ENCODE measurements at regions not wholly inside any gene's neighbourhood (a gene's known extent, or its start where the extent isn't known, plus 50 kb on each side); places are given as distances from the start of the nearest gene placed in this dataset.

DNA sequence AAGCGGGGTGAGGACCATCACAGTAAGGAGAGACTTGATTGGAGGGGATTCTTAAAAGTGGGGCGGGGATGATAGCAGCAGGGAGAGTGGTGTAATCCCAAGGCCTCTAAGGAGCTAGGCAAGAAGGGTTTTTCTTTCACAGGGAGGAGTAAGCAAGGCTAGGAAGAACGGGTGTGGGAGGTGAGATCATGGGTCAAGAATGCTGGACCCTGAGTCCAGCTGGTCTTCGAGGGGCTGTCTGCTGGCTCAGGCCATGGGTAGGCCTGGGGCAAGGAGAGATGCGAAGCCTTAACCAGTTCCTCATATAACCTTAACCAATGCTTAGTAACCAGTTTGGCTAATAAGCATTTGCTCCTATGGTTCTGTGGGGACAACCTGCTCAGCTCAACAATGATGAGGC, 599.1 kb downstream of the NPHP4 start:
- H3K27me3 ChIP-seq = peaks cover 0 to 42% (median 0%) of the 10 kb centered on the region in 3 donors
- TF ChIP-seq POLR2A (IDR thresholded peaks at IDR 0.05) = no peak
- TF ChIP-seq POLR2AphosphoS5 (IDR thresholded peaks at IDR 0.05) = no peak
- TF ChIP-seq, protein P1, sequence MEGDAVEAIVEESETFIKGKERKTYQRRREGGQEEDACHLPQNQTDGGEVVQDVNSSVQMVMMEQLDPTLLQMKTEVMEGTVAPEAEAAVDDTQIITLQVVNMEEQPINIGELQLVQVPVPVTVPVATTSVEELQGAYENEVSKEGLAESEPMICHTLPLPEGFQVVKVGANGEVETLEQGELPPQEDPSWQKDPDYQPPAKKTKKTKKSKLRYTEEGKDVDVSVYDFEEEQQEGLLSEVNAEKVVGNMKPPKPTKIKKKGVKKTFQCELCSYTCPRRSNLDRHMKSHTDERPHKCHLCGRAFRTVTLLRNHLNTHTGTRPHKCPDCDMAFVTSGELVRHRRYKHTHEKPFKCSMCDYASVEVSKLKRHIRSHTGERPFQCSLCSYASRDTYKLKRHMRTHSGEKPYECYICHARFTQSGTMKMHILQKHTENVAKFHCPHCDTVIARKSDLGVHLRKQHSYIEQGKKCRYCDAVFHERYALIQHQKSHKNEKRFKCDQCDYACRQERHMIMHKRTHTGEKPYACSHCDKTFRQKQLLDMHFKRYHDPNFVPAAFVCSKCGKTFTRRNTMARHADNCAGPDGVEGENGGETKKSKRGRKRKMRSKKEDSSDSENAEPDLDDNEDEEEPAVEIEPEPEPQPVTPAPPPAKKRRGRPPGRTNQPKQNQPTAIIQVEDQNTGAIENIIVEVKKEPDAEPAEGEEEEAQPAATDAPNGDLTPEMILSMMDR (IDR thresholded peaks at IDR 0.05) = no peak
- no peak for TF ChIP-seq EP300 (IDR thresholded peaks at IDR 0.05)
- DNase-seq = no peak
- peaks cover 0 to 8% (median 3%) of the 10 kb centered on the region in 4 donors for H3K9me3 ChIP-seq
- no peaks in the 10 kb centered on the region for H3K36me3 ChIP-seq
- H3K4me1 ChIP-seq = no peaks in the 10 kb centered on the region
- WGBS, 5 donors = 63 to 70% (median 66%) methylated on average over 5 of the region's 5 CpGs
- no peak overlapping the region for H3K27ac ChIP-seq
- no peak overlapping the region for H3K4me3 ChIP-seq
- intact Hi-C loops (cut with DNase I; ENCODE audit: low total_unique reads) = no loop called here

DNA sequence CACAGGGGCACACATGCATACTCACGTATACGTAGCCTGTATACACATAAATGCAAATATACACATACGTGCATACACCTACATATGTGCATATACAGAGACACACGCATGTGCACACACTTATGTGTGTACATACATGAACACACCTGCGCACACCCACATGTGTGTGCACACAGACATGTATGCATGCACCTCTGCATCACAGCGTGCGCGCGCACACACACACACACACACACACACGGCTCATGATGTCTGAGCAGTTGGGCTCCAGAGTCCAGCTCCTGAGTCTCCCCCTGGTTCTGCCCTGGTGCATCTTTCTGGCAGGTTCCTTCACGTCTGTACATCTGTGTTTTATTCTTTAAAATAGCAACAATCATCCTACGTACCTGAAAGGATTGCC, 600.5 kb downstream of the NPHP4 start:
- DNase-seq = no peak
- WGBS, 5 donors = 89 to 97% (median 93%) methylated on average over 12 of the region's 12 CpGs
- TF ChIP-seq EP300 (IDR thresholded peaks at IDR 0.05) = no peak
- TF ChIP-seq, protein P1 (IDR thresholded peaks at IDR 0.05) = no peak
- no peak for TF ChIP-seq POLR2A (IDR thresholded peaks at IDR 0.05)
- no peak for TF ChIP-seq POLR2AphosphoS5 (IDR thresholded peaks at IDR 0.05)
- intact Hi-C loops (cut with DNase I; ENCODE audit: low total_unique reads) = no loop called here
- Histone ChIP-seq H3K27ac (no peak overlapping the region), H3K4me1 (no peaks in the 10 kb centered on the region), H3K4me3 (no peak overlapping the region), H3K27me3 (peaks cover 0 to 51% (median 0%) of the 10 kb centered on the region in 3 donors), H3K9me3 (peaks cover 0 to 8% (median 3%) of the 10 kb centered on the region in 4 donors), H3K36me3 (no peaks in the 10 kb centered on the region)

DNA sequence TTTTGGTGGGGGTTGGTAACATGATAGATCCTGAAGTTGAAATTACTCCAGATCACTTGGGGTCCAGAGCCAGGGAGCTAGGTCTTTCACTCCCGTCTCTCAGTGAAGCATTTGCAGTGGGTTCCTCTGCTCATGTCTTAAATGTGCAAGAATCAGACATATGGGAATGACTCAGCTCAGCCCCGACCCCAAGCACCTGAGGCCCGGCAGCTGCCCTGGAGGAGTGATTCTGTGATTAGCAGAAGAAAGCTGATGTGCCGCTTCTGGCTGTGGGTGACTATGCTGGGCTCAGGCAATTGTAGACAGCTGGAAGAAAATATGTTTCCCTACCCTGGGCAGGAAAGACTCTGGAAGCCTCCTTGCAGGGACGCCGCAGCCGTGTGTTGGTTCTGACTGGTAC, 601.7 kb downstream of the NPHP4 start:
- peaks cover 0 to 51% (median 0%) of the 10 kb centered on the region in 3 donors for H3K27me3 ChIP-seq
- 61 to 77% (median 70%) methylated on average over 7 of the region's 7 CpGs for whole genome bisulfite sequencing, 5 donors
- TF ChIP-seq, protein P1 (IDR thresholded peaks at IDR 0.05) = no peak
- no peak for TF ChIP-seq POLR2A (IDR thresholded peaks at IDR 0.05)
- TF ChIP-seq EP300 (IDR thresholded peaks at IDR 0.05) = no peak
- no peak for TF ChIP-seq POLR2AphosphoS5 (IDR thresholded peaks at IDR 0.05)

DNA sequence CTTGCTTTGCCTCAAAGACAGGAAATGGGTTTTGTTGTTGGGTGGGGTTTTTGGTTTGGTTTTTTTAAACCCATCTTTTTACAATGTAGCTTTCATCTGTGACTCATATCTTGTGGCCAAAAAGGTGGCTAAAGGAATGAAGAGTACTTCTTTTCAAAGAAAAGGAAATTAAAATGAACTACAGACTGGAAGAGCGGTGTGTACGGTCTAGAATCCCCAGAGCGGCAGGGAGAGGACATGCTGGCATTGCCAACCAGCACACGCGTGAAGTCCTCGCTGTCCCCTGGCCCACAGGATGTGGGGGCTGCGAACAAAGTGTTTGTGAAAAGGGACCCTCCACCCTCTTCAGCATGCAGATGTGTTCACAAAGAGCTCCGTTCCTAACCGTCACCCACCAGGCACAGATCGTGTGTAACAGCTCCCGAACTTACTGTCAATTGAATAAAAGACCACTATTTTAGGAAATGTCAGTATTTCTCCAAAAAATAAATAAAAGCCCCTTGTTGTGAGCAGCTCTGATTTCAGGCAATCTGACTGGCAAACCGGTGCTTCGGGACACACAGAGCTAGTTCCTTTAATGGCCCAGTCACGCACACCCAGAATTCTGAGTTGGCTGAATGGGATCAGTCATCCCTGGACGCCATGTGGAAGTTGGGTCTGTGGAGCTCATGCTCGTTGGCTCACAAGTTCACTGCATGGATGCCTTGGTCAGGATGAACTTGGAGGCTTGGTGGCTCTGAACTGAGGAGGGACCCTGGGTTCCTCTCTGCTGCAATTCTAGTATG, 602.9 kb downstream of the NPHP4 start:
- peaks cover 0 to 55% (median 0%) of the 10 kb centered on the region in 3 donors for H3K27me3 ChIP-seq
- no peak overlapping the region for H3K27ac ChIP-seq
- DNase-seq = no peak
- no peak for TF ChIP-seq EP300 (IDR thresholded peaks at IDR 0.05)
- TF ChIP-seq, protein P1 (IDR thresholded peaks at IDR 0.05) = no peak
- no peak for TF ChIP-seq POLR2AphosphoS5 (IDR thresholded peaks at IDR 0.05)
- no peak for TF ChIP-seq POLR2A (IDR thresholded peaks at IDR 0.05)
- H3K36me3 ChIP-seq = no peaks in the 10 kb centered on the region
- 82 to 86% (median 85%) methylated on average over 16 of the region's 16 CpGs for WGBS, 5 donors
- H3K4me1 ChIP-seq = no peaks in the 10 kb centered on the region
- intact Hi-C loops (cut with DNase I; ENCODE audit: low total_unique reads) = no loop called here
- no peaks in the 10 kb centered on the region for H3K9me3 ChIP-seq
- H3K4me3 ChIP-seq = no peak overlapping the region

More for the DNA sequence above, 601.7 kb downstream of the NPHP4 start:
- no peaks in the 10 kb centered on the region for H3K4me1 ChIP-seq
- intact Hi-C loops (cut with DNase I; ENCODE audit: low total_unique reads) = no loop called here
- H3K4me3 ChIP-seq = no peak overlapping the region
- no peaks in the 10 kb centered on the region for H3K36me3 ChIP-seq
- no peak overlapping the region for H3K27ac ChIP-seq
- H3K9me3 ChIP-seq = peaks cover 0 to 2% (median 0%) of the 10 kb centered on the region in 4 donors
- no peak for DNase-seq
